ENCODE measurements at regions not wholly inside any gene's neighbourhood (a gene's known extent, or its start where the extent isn't known, plus 50 kb on each side); places are given as distances from the start of the nearest gene placed in this dataset.

DNA sequence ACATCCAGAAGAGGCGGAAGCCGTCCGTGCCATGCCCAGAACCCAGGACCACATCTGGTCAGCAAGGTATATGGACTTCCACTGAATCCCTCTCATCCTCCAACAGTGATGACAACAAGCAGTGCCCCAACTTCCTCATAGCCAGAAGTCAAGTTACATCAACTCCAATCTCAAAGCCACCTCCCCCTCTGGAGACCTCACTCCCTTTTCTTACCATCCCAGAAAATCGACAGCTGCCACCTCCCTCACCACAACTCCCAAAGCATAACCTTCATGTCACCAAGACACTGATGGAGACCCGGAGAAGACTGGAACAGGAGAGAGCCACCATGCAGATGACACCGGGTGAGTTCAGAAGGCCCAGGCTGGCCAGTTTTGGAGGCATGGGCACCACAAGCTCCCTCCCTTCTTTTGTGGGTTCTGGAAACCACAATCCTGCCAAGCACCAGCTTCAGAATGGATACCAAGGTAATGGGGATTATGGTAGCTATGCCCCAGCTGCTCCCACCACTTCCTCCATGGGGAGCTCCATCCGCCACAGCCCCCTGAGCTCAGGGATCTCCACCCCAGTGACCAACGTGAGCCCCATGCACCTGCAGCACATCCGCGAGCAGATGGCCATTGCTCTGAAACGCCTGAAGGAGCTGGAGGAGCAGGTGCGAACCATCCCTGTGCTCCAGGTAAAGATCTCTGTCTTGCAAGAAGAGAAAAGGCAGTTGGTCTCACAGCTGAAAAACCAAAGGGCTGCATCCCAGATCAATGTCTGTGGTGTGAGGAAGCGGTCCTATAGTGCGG is 130.3 kb upstream of the DMRT1 start:
- ChIA-PET POLR2A (no interaction called here), CTCF (interaction anchor here (1.1 kb wide), 2 partner anchors 10 to 11 kb away, joined by 3 read pairs; no protein-coding TSS in a partner anchor)
- TSS peak; percentile 4 for BruUV-seq (replicated peaks)
- peaks cover 11 to 26% of the 10 kb centered on the region in 2 experiments for H3K36me3 ChIP-seq (ENCODE audit: control insufficient read depth in 2 of 2, extremely low read depth in 1 of 2, insufficient read depth in 2 of 2, low read length in 2 of 2)
- H3K27ac ChIP-seq (ENCODE audit: insufficient read depth, low read depth, low read length) = no peak overlapping the region
- no peak overlapping the region for H3K4me2 ChIP-seq (ENCODE audit: insufficient read depth, low read length)
- H3K4me1 ChIP-seq (ENCODE audit: control insufficient read depth, extremely low read depth, insufficient read depth, low read length) = peaks cover 32% of the 10 kb centered on the region
- TF ChIP-seq MYC (IDR thresholded peaks at IDR 0.05; ENCODE audit: low read depth, low read length) = no peak
- TF ChIP-seq, protein P1, sequence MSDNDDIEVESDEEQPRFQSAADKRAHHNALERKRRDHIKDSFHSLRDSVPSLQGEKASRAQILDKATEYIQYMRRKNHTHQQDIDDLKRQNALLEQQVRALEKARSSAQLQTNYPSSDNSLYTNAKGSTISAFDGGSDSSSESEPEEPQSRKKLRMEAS (IDR thresholded peaks at IDR 0.05; ENCODE audit: insufficient read depth, insufficient read length) = no peak
- TF ChIP-seq POLR2AphosphoS5 (IDR thresholded peaks at IDR 0.05; ENCODE audit: insufficient read depth, low read depth, low read length) = no peak
- TF ChIP-seq EZH2 (IDR thresholded peaks at IDR 0.05; ENCODE audit: borderline replicate concordance, low read depth, low read length, severe bottlenecking) = no peak
- no peak overlapping the region for H2AFZ ChIP-seq (ENCODE audit: low read depth, low read length)
- no peaks in the 10 kb centered on the region for H3K27me3 ChIP-seq (ENCODE audit: control insufficient read depth in 2 of 2, insufficient read depth in 2 of 2, low read length in 2 of 2)
- H3K9ac ChIP-seq (replicated peaks; ENCODE audit: extremely low read depth, insufficient read depth, low read length) = no peak overlapping the region
- intact Hi-C loops (cut with micrococcal nuclease) (no loop called here), dilution Hi-C loops (cut with MboI; ENCODE audit: extremely low pct_ligation_motif_present, low sequenced_read_pairs) (no loop called here)
- no peaks in the 10 kb centered on the region for H3K9me1 ChIP-seq (replicated peaks; ENCODE audit: control insufficient read depth, extremely low read depth, insufficient read depth, low read length)
- no peak for DNase-seq (ENCODE audit: low read depth, low spot score)
- no peaks in the 10 kb centered on the region for H3K9me3 ChIP-seq (replicated peaks; ENCODE audit: control insufficient read depth, insufficient read depth, low read length)
- H3K79me2 ChIP-seq (ENCODE audit: control insufficient read depth, insufficient read depth, low read length) = peaks cover 89% of the 10 kb centered on the region
- H3K4me3 ChIP-seq (replicated peaks in 1 of 3; ENCODE audit: insufficient read depth in 1 of 3, low read depth in 1 of 3, low read length in 3 of 3) = no peak overlapping the region
- FAIRE-seq = no peak
- no peaks in the 10 kb centered on the region for H4K20me1 ChIP-seq (replicated peaks; ENCODE audit: control insufficient read depth, extremely low read depth, insufficient read depth, low read length)

DNA sequence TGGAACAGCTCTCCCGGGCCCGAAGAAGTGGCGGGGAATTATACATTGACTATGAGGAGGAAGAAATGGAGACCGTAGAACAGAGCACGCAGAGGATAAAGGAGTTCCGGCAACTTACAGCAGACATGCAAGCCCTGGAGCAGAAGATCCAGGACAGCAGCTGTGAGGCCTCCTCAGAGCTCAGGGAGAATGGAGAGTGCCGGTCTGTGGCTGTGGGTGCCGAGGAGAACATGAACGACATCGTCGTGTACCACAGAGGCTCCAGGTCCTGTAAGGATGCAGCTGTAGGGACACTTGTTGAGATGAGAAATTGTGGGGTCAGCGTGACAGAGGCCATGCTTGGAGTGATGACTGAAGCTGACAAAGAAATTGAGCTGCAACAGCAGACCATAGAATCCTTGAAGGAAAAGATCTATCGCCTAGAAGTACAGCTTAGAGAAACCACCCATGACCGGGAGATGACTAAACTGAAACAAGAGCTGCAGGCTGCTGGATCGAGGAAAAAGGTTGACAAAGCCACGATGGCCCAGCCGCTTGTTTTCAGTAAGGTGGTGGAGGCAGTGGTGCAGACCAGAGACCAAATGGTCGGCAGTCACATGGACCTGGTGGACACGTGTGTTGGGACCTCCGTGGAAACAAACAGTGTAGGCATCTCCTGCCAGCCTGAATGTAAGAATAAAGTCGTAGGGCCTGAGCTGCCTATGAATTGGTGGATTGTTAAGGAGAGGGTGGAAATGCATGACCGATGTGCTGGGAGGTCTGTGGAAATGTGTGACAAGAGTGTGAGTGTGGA is 129.5 kb upstream of the DMRT1 start:
- no peak overlapping the region for H3K4me2 ChIP-seq (ENCODE audit: insufficient read depth, low read length)
- intact Hi-C loops (cut with micrococcal nuclease) = no loop called here
- POLR2A ChIA-PET = no interaction called here

More for the DNA sequence above, 129.5 kb upstream of the DMRT1 start:
- dilution Hi-C loops (cut with MboI; ENCODE audit: extremely low pct_ligation_motif_present, low sequenced_read_pairs) = no loop called here
- H3K27me3 ChIP-seq (ENCODE audit: control insufficient read depth in 2 of 2, insufficient read depth in 2 of 2, low read length in 2 of 2) = no peaks in the 10 kb centered on the region
- CTCF ChIA-PET = interaction anchor here (1.1 to 1.5 kb wide), 5 partner anchors 9 to 37 kb away, joined by 3 read pairs; no protein-coding TSS in a partner anchor
- no peaks in the 10 kb centered on the region for H3K9me1 ChIP-seq (replicated peaks; ENCODE audit: control insufficient read depth, extremely low read depth, insufficient read depth, low read length)
- peaks cover 11 to 26% of the 10 kb centered on the region in 2 experiments for H3K36me3 ChIP-seq (ENCODE audit: control insufficient read depth in 2 of 2, extremely low read depth in 1 of 2, insufficient read depth in 2 of 2, low read length in 2 of 2)
- peaks cover 30% of the 10 kb centered on the region for H3K4me1 ChIP-seq (ENCODE audit: control insufficient read depth, extremely low read depth, insufficient read depth, low read length)
- H3K9me3 ChIP-seq (replicated peaks; ENCODE audit: control insufficient read depth, insufficient read depth, low read length) = no peaks in the 10 kb centered on the region
- H3K4me3 ChIP-seq (replicated peaks in 1 of 3; ENCODE audit: insufficient read depth in 1 of 3, low read depth in 1 of 3, low read length in 3 of 3) = no peak overlapping the region
- no peak overlapping the region for H3K9ac ChIP-seq (replicated peaks; ENCODE audit: extremely low read depth, insufficient read depth, low read length)
- no peaks in the 10 kb centered on the region for H4K20me1 ChIP-seq (replicated peaks; ENCODE audit: control insufficient read depth, extremely low read depth, insufficient read depth, low read length)
- H3K79me2 ChIP-seq (ENCODE audit: control insufficient read depth, insufficient read depth, low read length) = peaks cover 91% of the 10 kb centered on the region
- no peak overlapping the region for H3K27ac ChIP-seq (ENCODE audit: insufficient read depth, low read depth, low read length)
- no TSS peak for BruUV-seq (replicated peaks)
- no peak for TF ChIP-seq MYC (IDR thresholded peaks at IDR 0.05; ENCODE audit: low read depth, low read length)
- TF ChIP-seq GATA2 (IDR thresholded peaks at IDR 0.05; ENCODE audit: insufficient read depth, insufficient read length, low read depth, low read length) = no peak
- no peak for TF ChIP-seq POLR2AphosphoS5 (IDR thresholded peaks at IDR 0.05; ENCODE audit: insufficient read depth, low read depth, low read length)
- no peak for TF ChIP-seq FOS (IDR thresholded peaks at IDR 0.05; ENCODE audit: borderline replicate concordance, insufficient read depth, low read length)
- TF ChIP-seq, protein P2, sequence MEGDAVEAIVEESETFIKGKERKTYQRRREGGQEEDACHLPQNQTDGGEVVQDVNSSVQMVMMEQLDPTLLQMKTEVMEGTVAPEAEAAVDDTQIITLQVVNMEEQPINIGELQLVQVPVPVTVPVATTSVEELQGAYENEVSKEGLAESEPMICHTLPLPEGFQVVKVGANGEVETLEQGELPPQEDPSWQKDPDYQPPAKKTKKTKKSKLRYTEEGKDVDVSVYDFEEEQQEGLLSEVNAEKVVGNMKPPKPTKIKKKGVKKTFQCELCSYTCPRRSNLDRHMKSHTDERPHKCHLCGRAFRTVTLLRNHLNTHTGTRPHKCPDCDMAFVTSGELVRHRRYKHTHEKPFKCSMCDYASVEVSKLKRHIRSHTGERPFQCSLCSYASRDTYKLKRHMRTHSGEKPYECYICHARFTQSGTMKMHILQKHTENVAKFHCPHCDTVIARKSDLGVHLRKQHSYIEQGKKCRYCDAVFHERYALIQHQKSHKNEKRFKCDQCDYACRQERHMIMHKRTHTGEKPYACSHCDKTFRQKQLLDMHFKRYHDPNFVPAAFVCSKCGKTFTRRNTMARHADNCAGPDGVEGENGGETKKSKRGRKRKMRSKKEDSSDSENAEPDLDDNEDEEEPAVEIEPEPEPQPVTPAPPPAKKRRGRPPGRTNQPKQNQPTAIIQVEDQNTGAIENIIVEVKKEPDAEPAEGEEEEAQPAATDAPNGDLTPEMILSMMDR (IDR thresholded peaks at IDR 0.05; ENCODE audit: extremely low read depth in 1 of 2, insufficient read depth in 1 of 2, low read depth in 1 of 2, low read length in 2 of 2) = no peak
- TF ChIP-seq, protein P1 (IDR thresholded peaks at IDR 0.05; ENCODE audit: insufficient read depth, insufficient read length) = no peak
- no peak for TF ChIP-seq POLR2A (IDR thresholded peaks at IDR 0.05; ENCODE audit: low read depth, low read length)
- no peak for TF ChIP-seq EZH2 (IDR thresholded peaks at IDR 0.05; ENCODE audit: borderline replicate concordance, low read depth, low read length, severe bottlenecking)
- TF ChIP-seq JUN (IDR thresholded peaks at IDR 0.05; ENCODE audit: borderline replicate concordance, insufficient read depth, insufficient read length, low read depth) = no peak
- FAIRE-seq = no peak
- no peak overlapping the region for H2AFZ ChIP-seq (ENCODE audit: low read depth, low read length)
- DNase-seq (ENCODE audit: low read depth, low spot score) = no peak

All from endothelial cell of umbilical vein (primary cell).